Neural progenitor cell (in vitro differentiated cells): ENCODE measurements at regions not wholly inside any gene's neighbourhood (a gene's known extent, or its start where the extent isn't known, plus 50 kb on each side); places are given as distances from the start of the nearest gene placed in this dataset.

Experiments used
- DNase-seq: peaks from one replicate; pipeline ENCODE4 v3.0.0-alpha.2; 2016; ENCODE audit warnings: low spot score
- H2AFZ ChIP-seq: fragments of 200-600 bp; sonication (generic); replicated peaks from 2 replicates; pipeline ENCODE4 v1.6.1; 2016; ENCODE audit warnings: antibody characterized with exemption
- H3F3A ChIP-seq: fragments of 200-600 bp; sonication (generic); 2 replicates; pipeline ENCODE4 v1.6.1; 2016; ENCODE audit warnings: antibody characterized with exemption, low read depth
- H3K27ac ChIP-seq: fragments of 200-600 bp; sonication (generic); 2 replicates; pipeline ENCODE4 v1.5.1; 2016; ENCODE audit warnings: mild to moderate bottlenecking
- H3K27me3 ChIP-seq: fragments of 200-600 bp; sonication (generic); 2 replicates; pipeline ENCODE4 v1.6.1; 2016; ENCODE audit warnings: mild to moderate bottlenecking, moderate library complexity
- H3K36me3 ChIP-seq: fragments of 200-600 bp; sonication (generic); 2 replicates; pipeline ENCODE4 v1.5.1; 2016
- H3K4me1 ChIP-seq: fragments of 200-600 bp; sonication (generic); 2 replicates; pipeline ENCODE4 v1.6.1; 2016; ENCODE audit warnings: mixed run types
- H3K4me2 ChIP-seq: fragments of 200-600 bp; sonication (generic); 2 replicates; pipeline ENCODE4 v1.6.1; 2016
- H3K4me3 ChIP-seq: fragments of 200-600 bp; sonication (generic); 2 replicates; pipeline ENCODE4 v1.5.1; 2016
- H3K79me2 ChIP-seq: fragments of 200-600 bp; sonication (generic); 2 replicates; pipeline ENCODE4 v1.6.1; 2016; ENCODE audit warnings: low read depth
- H3K9ac ChIP-seq: fragments of 200-600 bp; sonication (generic); 2 replicates; pipeline ENCODE4 v1.6.1; 2016
- H3K9me3 ChIP-seq: fragments of 200-600 bp; sonication (generic); 2 replicates; pipeline ENCODE4 v1.5.1; 2016; ENCODE audit warnings: low read depth
- H4K20me1 ChIP-seq: fragments of 200-600 bp; sonication (generic); 2 replicates; pipeline ENCODE4 v1.6.1; 2016; ENCODE audit warnings: low read depth
- H3K27ac Mint-ChIP-seq: 3 replicates; pipeline ENCODE4 v1.8.0; 2021; ENCODE audit warnings: mixed read lengths
- H3K27me3 Mint-ChIP-seq: 2 replicates; pipeline ENCODE4 v1.8.0; 2022; ENCODE audit warnings: low read depth, mild to moderate bottlenecking, inconsistent platforms, moderate library complexity, mixed read lengths; ENCODE audit not compliant: insufficient read depth
- H3K36me3 Mint-ChIP-seq: 3 replicates; pipeline ENCODE4 v1.8.0; 2021; ENCODE audit warnings: mixed read lengths
- H3K4me1 Mint-ChIP-seq: 3 replicates; pipeline ENCODE4 v1.8.0; 2021; ENCODE audit warnings: mixed read lengths
- H3K4me3 Mint-ChIP-seq: 3 replicates; pipeline ENCODE4 v1.8.0; 2021; ENCODE audit warnings: mild to moderate bottlenecking, moderate library complexity, mixed read lengths
- H3K9me3 Mint-ChIP-seq: 3 replicates; pipeline ENCODE4 v1.8.0; 2020; ENCODE audit warnings: mixed read lengths
- EZH2 ChIP-seq: fragments of 200-600 bp; sonication (generic); IDR thresholded peaks from 2 replicates; pipeline ENCODE4 v1.6.1; 2017; ENCODE audit warnings: antibody characterized with exemption, mild to moderate bottlenecking, moderate library complexity
- EZH2phosphoT487 ChIP-seq: fragments of 200-600 bp; sonication (generic); IDR thresholded peaks from 2 replicates; pipeline ENCODE4 v1.6.1; 2017; ENCODE audit warnings: antibody characterized with exemption
- TF ChIP-seq, protein P1 (sequence below): fragments of 200-600 bp; sonication (generic); IDR thresholded peaks from 2 replicates; pipeline ENCODE4 v1.5.1; 2017; ENCODE audit warnings: antibody characterized with exemption, mild to moderate bottlenecking

GRCh38 chr3:44058022-44058867, 183.4 kb upstream of the TOPAZ1 start:
- Histone ChIP-seq H3K27me3 (no peaks in the 10 kb centered on the region), H3K4me3 (no peak overlapping the region), H3K27ac (no peak overlapping the region), H2AFZ (peak overlapping the region; percentile 55), H3K9me3 (no peaks in the 10 kb centered on the region), H3K36me3 (no peaks in the 10 kb centered on the region), H3K79me2 (no peaks in the 10 kb centered on the region), H3K4me2 (no peak overlapping the region), H3K4me1 (peaks cover 4% of the 10 kb centered on the region), H4K20me1 (no peaks in the 10 kb centered on the region), H3K9ac (no peak overlapping the region), H3F3A (no peaks in the 10 kb centered on the region)
- H3K9me3 Mint-ChIP-seq: no peaks in the 10 kb centered on the region
- no peaks in the 10 kb centered on the region for H3K36me3 Mint-ChIP-seq
- peaks cover 14% of the 10 kb centered on the region for H3K4me1 Mint-ChIP-seq
- H3K4me3 Mint-ChIP-seq: no peak overlapping the region
- no peak overlapping the region for H3K27ac Mint-ChIP-seq
- DNase-seq: no peak
- TF ChIP-seq, protein P1, sequence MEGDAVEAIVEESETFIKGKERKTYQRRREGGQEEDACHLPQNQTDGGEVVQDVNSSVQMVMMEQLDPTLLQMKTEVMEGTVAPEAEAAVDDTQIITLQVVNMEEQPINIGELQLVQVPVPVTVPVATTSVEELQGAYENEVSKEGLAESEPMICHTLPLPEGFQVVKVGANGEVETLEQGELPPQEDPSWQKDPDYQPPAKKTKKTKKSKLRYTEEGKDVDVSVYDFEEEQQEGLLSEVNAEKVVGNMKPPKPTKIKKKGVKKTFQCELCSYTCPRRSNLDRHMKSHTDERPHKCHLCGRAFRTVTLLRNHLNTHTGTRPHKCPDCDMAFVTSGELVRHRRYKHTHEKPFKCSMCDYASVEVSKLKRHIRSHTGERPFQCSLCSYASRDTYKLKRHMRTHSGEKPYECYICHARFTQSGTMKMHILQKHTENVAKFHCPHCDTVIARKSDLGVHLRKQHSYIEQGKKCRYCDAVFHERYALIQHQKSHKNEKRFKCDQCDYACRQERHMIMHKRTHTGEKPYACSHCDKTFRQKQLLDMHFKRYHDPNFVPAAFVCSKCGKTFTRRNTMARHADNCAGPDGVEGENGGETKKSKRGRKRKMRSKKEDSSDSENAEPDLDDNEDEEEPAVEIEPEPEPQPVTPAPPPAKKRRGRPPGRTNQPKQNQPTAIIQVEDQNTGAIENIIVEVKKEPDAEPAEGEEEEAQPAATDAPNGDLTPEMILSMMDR: no peak
- TF ChIP-seq EZH2phosphoT487 (no peak), EZH2 (no peak)
- H3K27me3 Mint-ChIP-seq: peaks cover 6% of the 10 kb centered on the region

DNA sequence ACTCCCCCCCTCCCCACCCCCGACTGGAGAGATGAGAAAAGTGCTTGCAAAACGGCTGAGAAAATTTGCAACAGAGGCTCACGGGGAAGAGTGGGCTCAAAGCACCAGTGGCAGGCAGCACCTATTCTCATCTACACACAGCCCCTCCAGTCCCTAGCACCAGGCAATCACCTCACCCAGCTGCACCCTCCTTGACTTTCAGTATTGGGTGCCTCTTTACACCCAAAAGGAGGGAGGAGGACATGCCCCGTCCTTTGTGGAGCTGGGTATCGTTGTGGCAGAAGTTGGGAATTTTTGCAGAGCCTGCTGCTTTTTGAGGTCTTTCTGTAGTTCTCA, 182.8 kb upstream of the TOPAZ1 start:
- H3K27me3 ChIP-seq: no peaks in the 10 kb centered on the region
- no peaks in the 10 kb centered on the region for H3K9me3 ChIP-seq
- H3K4me1 ChIP-seq: peaks cover 4% of the 10 kb centered on the region
- H4K20me1 ChIP-seq: no peaks in the 10 kb centered on the region
- H3F3A ChIP-seq: no peaks in the 10 kb centered on the region
- no peak overlapping the region for H3K27ac Mint-ChIP-seq
- H3K4me3 Mint-ChIP-seq: no peak overlapping the region
- no peaks in the 10 kb centered on the region for H3K36me3 ChIP-seq
- H3K9ac ChIP-seq: no peak overlapping the region
- H3K27ac ChIP-seq: no peak overlapping the region
- no peak overlapping the region for H3K4me3 ChIP-seq
- H3K79me2 ChIP-seq: no peaks in the 10 kb centered on the region
- no peak for DNase-seq
- H3K4me1 Mint-ChIP-seq: peaks cover 14% of the 10 kb centered on the region
- H3K4me2 ChIP-seq: no peak overlapping the region
- H3K9me3 Mint-ChIP-seq: no peaks in the 10 kb centered on the region
- no peaks in the 10 kb centered on the region for H3K36me3 Mint-ChIP-seq
- H3K27me3 Mint-ChIP-seq: peaks cover 6% of the 10 kb centered on the region
- no peak overlapping the region for H2AFZ ChIP-seq
- TF ChIP-seq EZH2 (no peak), EZH2phosphoT487 (no peak)
- TF ChIP-seq, protein P1: no peak

DNA sequence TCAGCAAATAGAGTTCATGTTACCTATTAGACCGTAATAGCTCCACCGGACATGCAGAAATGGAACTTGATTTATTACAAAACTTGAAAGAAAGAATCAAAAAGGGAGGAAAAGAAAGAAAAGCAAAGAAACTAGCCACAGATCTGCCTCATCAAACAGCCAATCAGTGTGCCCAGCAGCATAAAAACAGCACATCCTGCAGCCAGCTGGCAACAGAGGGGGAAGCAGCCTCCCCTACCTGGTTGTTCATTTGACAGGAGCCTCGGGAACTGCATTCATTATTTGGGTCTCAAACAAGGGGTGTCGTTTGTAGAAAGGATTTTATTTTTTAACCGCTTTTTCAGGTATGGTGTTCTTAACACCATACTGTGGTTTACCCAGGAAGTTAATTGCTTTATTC, 181.5 kb upstream of the TOPAZ1 start:
- Histone ChIP-seq H2AFZ (no peak overlapping the region), H3K9ac (no peak overlapping the region), H3K79me2 (no peaks in the 10 kb centered on the region), H3K27me3 (no peaks in the 10 kb centered on the region), H3F3A (no peaks in the 10 kb centered on the region), H3K27ac (no peak overlapping the region), H3K4me1 (peaks cover 4% of the 10 kb centered on the region), H3K4me2 (no peak overlapping the region), H3K4me3 (no peak overlapping the region), H3K9me3 (no peaks in the 10 kb centered on the region), H4K20me1 (no peaks in the 10 kb centered on the region), H3K36me3 (no peaks in the 10 kb centered on the region)
- H3K36me3 Mint-ChIP-seq: no peaks in the 10 kb centered on the region
- peaks cover 17% of the 10 kb centered on the region for H3K4me1 Mint-ChIP-seq
- peaks cover 4% of the 10 kb centered on the region for H3K27me3 Mint-ChIP-seq
- H3K27ac Mint-ChIP-seq: no peak overlapping the region
- no peaks in the 10 kb centered on the region for H3K9me3 Mint-ChIP-seq
- no peak for TF ChIP-seq EZH2phosphoT487
- no peak for TF ChIP-seq EZH2
- TF ChIP-seq, protein P1: no peak
- DNase-seq: no peak
- no peak overlapping the region for H3K4me3 Mint-ChIP-seq
